HG02588 (cell line): ENCODE measurements at regions not wholly inside any gene's neighbourhood (a gene's known extent, or its start where the extent isn't known, plus 50 kb on each side); places are given as distances from the start of the nearest gene placed in this dataset.
"Not testable (repeated sequence)": the region's sequence is repeated elsewhere in the genome, so short reads cannot be mapped to it uniquely, and the experiment has no call there.

Source experiments
- ATAC-seq: cut with Tn5 transposase; IDR thresholded peaks from one replicate; pipeline ENCODE4 v1.9.1; 2021; ENCODE audit warnings: mild to moderate bottlenecking, moderate library complexity; ENCODE audit not compliant: unreplicated experiment

DNA sequence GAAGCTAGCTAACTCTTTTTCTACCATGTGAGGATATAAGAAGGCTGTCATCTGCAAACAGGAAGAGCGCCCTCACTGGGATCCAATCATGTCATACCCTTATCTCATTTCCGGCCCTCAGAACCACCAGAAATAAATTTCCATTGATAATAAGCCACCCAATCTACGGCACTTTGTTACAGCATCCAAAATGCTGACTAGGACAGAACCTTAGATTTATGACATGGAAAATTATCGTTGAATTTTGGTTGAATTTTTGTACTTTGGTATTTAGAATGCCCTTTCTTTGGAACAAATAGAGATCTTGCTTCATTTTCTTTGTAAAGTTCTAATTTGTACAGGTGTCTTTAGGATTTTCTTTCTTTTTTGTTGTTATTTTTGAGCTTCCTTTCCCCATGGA is 53.3 kb upstream of the CYLC2 start:
- ATAC-seq = no peak

GRCh38 chr9:102922526-102922925 is 72.6 kb upstream of the CYLC2 start:
- ATAC-seq = no peak

DNA sequence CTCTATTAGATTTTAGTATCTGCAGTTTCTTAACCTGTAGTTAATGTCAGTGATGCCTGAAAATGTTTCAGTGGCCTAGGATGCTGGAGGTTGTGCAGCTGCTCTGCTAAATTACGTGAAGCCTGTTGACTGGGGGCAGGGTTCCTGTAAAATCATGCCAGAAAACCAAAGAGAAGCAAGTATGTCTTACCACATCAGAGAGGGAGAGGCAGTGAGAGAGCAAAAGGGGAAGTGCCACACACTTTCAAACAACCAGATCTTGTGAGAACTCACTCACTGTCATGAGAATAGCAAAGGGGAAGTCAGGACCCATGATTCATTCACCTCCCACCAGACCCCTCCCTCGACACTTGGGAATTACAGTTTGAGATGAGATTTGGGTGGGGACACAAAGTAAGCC is 83.9 kb upstream of the CYLC2 start:
- no peak for ATAC-seq

DNA sequence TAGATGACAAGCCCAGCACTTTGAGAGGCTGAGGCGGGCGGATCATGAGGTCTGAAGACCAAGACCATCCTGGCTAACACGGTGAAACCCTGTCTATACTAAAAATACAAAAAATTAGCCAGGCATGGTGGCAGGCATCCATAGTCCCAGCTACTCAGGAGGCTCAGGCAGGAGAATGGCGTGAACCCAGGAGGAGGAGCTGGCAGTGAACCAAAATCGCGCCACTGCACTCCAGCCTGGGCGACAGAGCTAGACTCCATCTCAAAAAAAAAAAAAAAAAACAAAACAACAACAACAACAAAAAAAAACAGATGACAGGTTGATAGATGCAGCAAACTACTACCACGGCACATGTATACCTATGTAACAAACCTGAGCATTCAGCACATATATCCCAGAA is 89.3 kb upstream of the CYLC2 start:
- not testable (repeated sequence) for ATAC-seq

DNA sequence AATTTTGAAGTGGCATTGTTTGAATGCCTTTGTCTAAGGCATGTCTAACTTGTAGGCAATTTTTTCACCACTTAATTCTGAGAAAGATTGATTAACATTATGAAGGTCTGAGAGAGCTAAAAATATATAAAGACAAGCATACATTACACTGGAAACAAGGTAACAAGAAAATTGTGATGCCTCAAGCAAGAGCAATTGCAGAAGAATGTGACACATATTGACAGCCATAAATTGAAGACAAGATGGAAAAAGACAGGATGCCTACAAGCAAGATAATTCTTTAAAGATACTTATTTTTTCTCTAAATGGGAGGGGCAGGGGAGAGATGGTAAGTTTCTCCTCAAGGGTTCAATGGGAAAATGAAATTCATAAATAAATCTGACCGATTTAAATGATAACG is 103.1 kb upstream of the CYLC2 start:
- ATAC-seq = no peak

DNA sequence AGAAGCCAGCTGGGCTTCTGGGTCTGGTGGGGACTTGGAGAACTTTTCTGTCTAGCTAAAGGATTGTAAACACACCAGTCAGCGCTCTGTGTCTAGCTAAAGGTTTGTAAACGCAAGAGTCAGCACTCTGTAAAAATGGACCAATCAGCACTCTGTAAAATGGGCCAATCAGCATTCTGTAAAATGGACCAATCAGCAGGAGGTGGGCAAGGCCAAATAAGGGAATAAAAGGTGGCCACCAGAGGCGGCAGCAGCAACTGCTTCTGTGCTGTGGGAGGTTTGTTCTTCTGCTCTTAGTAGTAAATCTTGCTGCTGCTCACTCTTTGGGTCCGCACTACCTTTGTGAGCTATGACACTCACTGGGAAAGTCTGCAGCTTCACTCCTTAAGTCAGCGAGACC is 106.4 kb upstream of the CYLC2 start:
- ATAC-seq = not testable (repeated sequence)

- no peak for ATAC-seq
Observed at GRCh38 chr9:102875687-102876086, 119.4 kb upstream of the CYLC2 start.

- ATAC-seq = no peak
Observed at GRCh38 chr9:102867488-102867887, 127.6 kb upstream of the CYLC2 start.

- ATAC-seq = no peak
Observed at GRCh38 chr9:102862478-102862877, 132.7 kb upstream of the CYLC2 start.

DNA sequence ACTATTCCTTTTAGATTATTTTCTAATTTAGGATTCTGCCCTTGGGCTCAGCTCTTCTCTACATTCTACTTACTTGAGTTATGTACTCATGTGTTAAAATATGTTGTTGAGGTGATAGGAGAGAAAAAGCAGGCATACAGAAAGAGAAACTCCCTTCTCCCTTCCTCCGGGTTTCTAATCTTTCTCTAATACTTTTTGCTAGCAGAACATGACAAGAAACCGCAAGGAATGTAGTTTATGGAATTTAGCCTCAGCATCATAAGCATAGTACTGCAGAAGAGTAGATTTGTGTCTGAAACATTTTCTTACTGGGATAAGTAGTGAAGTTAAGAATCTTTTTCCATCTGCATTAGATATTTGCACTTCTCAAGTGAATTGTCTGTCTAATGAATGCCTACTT is 139.5 kb upstream of the CYLC2 start:
- no peak for ATAC-seq

DNA sequence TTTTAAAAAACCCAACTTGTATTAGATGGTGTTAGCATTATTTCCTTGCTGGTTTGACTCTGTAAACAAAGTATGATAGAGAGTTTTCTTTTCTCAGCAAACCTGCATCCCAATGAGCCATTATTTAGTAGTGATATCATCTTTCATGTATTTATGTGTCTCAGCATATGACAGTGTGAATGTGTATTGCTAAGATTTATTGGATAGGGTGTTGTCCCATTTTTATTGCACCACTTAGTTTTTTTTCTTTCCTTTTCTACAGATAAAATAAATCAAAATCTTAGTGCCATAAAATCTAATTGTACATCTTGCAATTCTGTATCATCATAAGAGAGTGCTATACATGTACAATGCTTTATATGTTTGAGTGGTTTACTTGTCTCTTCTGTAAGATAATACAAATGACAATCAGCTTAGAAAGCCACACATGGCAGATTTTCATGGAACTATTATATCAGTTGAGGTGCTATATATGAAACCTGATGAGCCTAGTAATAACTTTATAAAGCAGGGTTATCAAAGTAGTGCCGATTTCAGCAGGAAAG is 149.2 kb upstream of the CYLC2 start:
- ATAC-seq = no peak

DNA sequence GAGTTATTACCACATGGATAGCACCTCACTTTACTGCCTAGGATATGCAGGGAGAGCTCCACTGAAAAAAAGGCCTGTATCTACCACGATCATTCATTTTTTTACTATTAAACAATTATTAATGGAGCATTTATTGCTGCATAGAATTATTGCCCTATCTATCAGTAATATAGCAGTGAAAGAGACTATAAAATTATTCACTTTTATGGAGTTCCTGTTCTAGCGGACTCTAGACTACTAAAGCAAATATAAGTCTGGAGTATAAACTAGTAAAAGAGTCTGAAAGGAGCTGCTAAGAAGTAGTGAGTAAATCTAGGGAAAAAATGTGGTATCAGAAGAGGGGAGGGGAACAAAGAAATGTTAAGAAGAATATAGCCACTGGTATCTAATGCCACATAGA is 150.4 kb upstream of the CYLC2 start:
- no peak for ATAC-seq

DNA sequence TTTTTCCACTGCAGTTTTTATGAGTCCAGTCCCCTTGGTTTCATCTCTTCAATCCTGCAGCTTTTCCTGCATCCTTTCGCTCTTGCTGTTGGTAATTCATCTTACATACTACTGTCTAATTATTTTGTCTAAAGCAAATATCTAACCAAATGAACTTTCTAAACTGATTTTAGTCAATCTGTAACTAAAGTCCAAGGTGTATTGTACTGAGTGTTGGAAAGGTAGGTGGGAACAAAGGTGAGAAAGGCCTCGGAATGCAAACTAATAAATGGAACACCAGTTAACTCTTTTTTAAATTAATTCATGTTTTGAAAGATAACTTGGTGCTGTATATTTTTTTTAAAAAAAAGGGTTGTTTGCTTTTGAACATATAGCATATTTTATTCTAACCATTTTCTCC is 152.7 kb upstream of the CYLC2 start:
- no peak for ATAC-seq

- no peak for ATAC-seq
Observed at GRCh38 chr9:102841376-102841775, 153.8 kb upstream of the CYLC2 start.

- no peak for ATAC-seq
Observed at GRCh38 chr9:102840335-102840734, 154.8 kb upstream of the CYLC2 start.

GRCh38 chr9:102832814-102833213 is 162.3 kb upstream of the CYLC2 start:
- no peak for ATAC-seq

DNA sequence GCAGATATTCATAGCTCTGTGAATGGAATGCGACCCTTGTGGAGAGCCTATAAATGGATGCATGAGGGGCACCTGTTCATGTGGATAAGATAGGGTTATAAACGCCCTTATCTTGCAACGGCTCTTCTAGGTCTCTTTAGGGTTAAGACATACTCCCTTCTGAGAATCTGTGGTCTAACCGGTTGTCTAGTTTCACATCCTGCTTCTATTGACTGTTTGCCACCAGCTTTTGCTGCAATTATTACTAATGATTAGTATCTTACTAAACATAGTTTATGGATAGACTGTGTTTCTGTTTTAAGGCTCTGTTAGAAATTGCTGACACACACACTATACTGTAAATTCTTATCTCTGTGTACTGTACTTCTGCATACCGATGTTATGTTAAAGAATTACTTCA is 198.9 kb upstream of the CYLC2 start:
- ATAC-seq = no peak

DNA sequence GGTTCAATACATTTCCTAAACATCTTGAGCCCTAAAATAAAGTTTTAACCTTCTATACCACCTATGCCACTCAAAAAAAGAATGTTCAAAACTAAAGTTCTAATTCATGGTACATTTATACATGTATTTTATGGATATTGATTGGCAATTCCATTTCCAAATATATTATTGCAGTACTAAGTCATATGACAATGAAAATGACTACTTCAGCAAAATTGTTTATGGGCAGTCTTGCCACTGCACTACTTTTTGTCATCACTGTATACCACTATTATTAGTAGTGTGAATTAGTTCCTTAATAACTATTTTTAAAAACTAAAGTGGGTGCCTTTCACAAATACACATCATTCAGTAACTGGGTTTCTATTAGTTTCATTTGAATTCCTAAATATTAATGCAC is 199.6 kb upstream of the CYLC2 start:
- ATAC-seq = no peak

- no peak for ATAC-seq
Observed at GRCh38 chr9:102779356-102779755, 215.8 kb upstream of the CYLC2 start.

DNA sequence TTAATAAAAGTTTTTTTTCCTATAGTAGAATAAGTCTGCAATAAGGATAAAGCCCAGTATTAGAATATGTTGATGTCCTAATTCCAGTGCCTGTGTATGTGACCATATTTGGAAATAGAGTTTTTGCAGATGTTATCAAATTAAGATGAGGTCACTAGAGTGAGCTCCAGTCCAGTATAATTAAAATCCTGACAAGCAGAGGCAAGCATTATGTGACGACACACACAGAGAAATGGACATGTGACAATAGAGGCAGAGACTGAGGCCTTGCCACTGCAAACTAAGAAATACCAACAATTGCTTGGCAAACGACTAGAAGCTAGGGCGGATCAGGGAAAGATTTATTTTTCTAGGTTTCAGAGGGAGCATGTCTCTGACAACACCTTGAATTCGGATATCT is 216.4 kb upstream of the CYLC2 start:
- no peak for ATAC-seq

DNA sequence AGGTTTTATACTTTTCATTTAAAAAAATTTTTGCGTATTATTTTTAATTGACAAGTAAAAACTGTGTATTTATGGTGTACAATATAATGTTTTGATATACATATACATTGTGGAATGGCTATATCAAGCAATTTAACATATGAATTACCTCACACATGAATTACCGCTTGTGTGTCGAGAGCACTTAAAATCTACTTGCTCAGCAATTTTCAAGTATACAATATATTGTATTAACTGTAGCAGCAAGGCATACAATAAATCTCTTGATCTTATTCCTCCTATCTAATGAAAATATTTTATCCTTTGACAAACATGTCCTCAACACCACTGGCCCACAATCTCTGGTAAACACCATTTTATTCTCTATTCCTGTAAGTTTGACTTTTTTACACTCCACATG is 224.4 kb upstream of the CYLC2 start:
- ATAC-seq = no peak

- ATAC-seq = no peak
Observed at GRCh38 chr9:102769307-102769706, 225.8 kb upstream of the CYLC2 start.

GRCh38 chr9:102768002-102768401 is 227.1 kb upstream of the CYLC2 start:
- ATAC-seq = no peak

GRCh38 chr9:102767076-102767475 is 228.1 kb upstream of the CYLC2 start:
- ATAC-seq = no peak
